ENCODE measurements at regions not wholly inside any gene's neighbourhood (a gene's known extent, or its start where the extent isn't known, plus 50 kb on each side); places are given as distances from the start of the nearest gene placed in this dataset.

GRCh38 chr1:98333406-98333805, 328.1 kb upstream of the SNX7 start:
- Histone ChIP-seq H3K36me3 (no peaks in the 10 kb centered on the region), H3K9me3 (no peaks in the 10 kb centered on the region), H3K4me3 (no peak overlapping the region), H3K27me3 (no peaks in the 10 kb centered on the region)
- no peak for DNase-seq

- Histone ChIP-seq H3K27me3 (no peaks in the 10 kb centered on the region), H3K36me3 (no peaks in the 10 kb centered on the region), H3K9me3 (no peaks in the 10 kb centered on the region), H3K4me3 (no peak overlapping the region)
- DNase-seq, result no peak
These were observed 329.7 kb upstream of the SNX7 start for GRCh38 chr1:98331718-98332311.

- Histone ChIP-seq H3K36me3 (no peaks in the 10 kb centered on the region), H3K27me3 (no peaks in the 10 kb centered on the region), H3K9me3 (no peaks in the 10 kb centered on the region), H3K4me3 (no peak overlapping the region)
- DNase-seq, result peak; percentile 41
These were observed 330.3 kb upstream of the SNX7 start for GRCh38 chr1:98331243-98331642.

GRCh38 chr1:98330224-98330623, 331.3 kb upstream of the SNX7 start:
- no peak for DNase-seq
- H3K4me3 ChIP-seq, result no peak overlapping the region
- H3K36me3 ChIP-seq, result no peaks in the 10 kb centered on the region
- no peaks in the 10 kb centered on the region for H3K27me3 ChIP-seq
- H3K9me3 ChIP-seq, result no peaks in the 10 kb centered on the region

GRCh38 chr1:98328855-98329254, 332.7 kb upstream of the SNX7 start:
- Histone ChIP-seq H3K27me3 (no peaks in the 10 kb centered on the region), H3K4me3 (no peak overlapping the region), H3K36me3 (no peaks in the 10 kb centered on the region), H3K9me3 (no peaks in the 10 kb centered on the region)
- no peak for DNase-seq

- H3K9me3 ChIP-seq, result no peaks in the 10 kb centered on the region
- H3K36me3 ChIP-seq, result no peaks in the 10 kb centered on the region
- no peak overlapping the region for H3K4me3 ChIP-seq
- no peaks in the 10 kb centered on the region for H3K27me3 ChIP-seq
- peak; percentile 52 for DNase-seq
These were observed 334.2 kb upstream of the SNX7 start for GRCh38 chr1:98327220-98327861.

GRCh38 chr1:98325646-98326440, 335.7 kb upstream of the SNX7 start:
- H3K9me3 ChIP-seq, result no peaks in the 10 kb centered on the region
- no peak overlapping the region for H3K4me3 ChIP-seq
- H3K36me3 ChIP-seq, result no peaks in the 10 kb centered on the region
- H3K27me3 ChIP-seq, result no peaks in the 10 kb centered on the region
- DNase-seq, result peak; percentile 95

GRCh38 chr1:98323906-98324358, 337.6 kb upstream of the SNX7 start:
- H3K27me3 ChIP-seq, result no peaks in the 10 kb centered on the region
- DNase-seq, result peak; percentile 85
- H3K9me3 ChIP-seq, result peaks cover 2% of the 10 kb centered on the region; the same call in 1 of the 2 replicates
- no peak overlapping the region for H3K4me3 ChIP-seq
- H3K36me3 ChIP-seq, result no peaks in the 10 kb centered on the region

GRCh38 chr1:98323388-98323787, 338.1 kb upstream of the SNX7 start:
- peak; percentile 71 for DNase-seq
- H3K27me3 ChIP-seq, result no peaks in the 10 kb centered on the region
- no peak overlapping the region for H3K4me3 ChIP-seq
- peaks cover 2% of the 10 kb centered on the region; the same call in 1 of the 2 replicates for H3K9me3 ChIP-seq
- no peaks in the 10 kb centered on the region for H3K36me3 ChIP-seq

- DNase-seq, result no peak
- no peak overlapping the region for H3K4me3 ChIP-seq
These were observed 338.6 kb upstream of the SNX7 start for GRCh38 chr1:98322966-98323365.

GRCh38 chr1:98322086-98322485, 339.4 kb upstream of the SNX7 start:
- DNase-seq, result peak; percentile 64
- Histone ChIP-seq H3K27me3 (no peaks in the 10 kb centered on the region), H3K9me3 (peaks cover 4% of the 10 kb centered on the region; the same call in 1 of the 2 replicates), H3K4me3 (no peak overlapping the region), H3K36me3 (no peaks in the 10 kb centered on the region)

More at GRCh38 chr1:98322966-98323365, 338.6 kb upstream of the SNX7 start:
- Histone ChIP-seq H3K27me3 (no peaks in the 10 kb centered on the region), H3K36me3 (no peaks in the 10 kb centered on the region), H3K9me3 (peaks cover 2% of the 10 kb centered on the region; the same call in 1 of the 2 replicates)

- Histone ChIP-seq H3K9me3 (peaks cover 4% of the 10 kb centered on the region; the same call in 1 of the 2 replicates), H3K27me3 (no peaks in the 10 kb centered on the region), H3K4me3 (no peak overlapping the region), H3K36me3 (no peaks in the 10 kb centered on the region)
- no peak for DNase-seq
These were observed 340.3 kb upstream of the SNX7 start for GRCh38 chr1:98321191-98321590.

- DNase-seq, result peak; percentile 51
- H3K9me3 ChIP-seq, result peaks cover 4% of the 10 kb centered on the region; the same call in 1 of the 2 replicates
- H3K36me3 ChIP-seq, result no peaks in the 10 kb centered on the region
- no peak overlapping the region for H3K4me3 ChIP-seq
- H3K27me3 ChIP-seq, result no peaks in the 10 kb centered on the region
These were observed 345.1 kb upstream of the SNX7 start for GRCh38 chr1:98316286-98316905.

- Histone ChIP-seq H3K9me3 (peaks cover 2% of the 10 kb centered on the region; the same call in 1 of the 2 replicates), H3K36me3 (no peaks in the 10 kb centered on the region), H3K4me3 (no peak overlapping the region), H3K27me3 (no peaks in the 10 kb centered on the region)
- DNase-seq, result peak; percentile 69
These were observed 346.2 kb upstream of the SNX7 start for GRCh38 chr1:98315309-98315708.

- no peak for DNase-seq
- H3K4me3 ChIP-seq, result no peak overlapping the region
- H3K27me3 ChIP-seq, result no peaks in the 10 kb centered on the region
- H3K36me3 ChIP-seq, result no peaks in the 10 kb centered on the region
- peaks cover 2% of the 10 kb centered on the region; the same call in 1 of the 2 replicates for H3K9me3 ChIP-seq
These were observed 346.9 kb upstream of the SNX7 start for GRCh38 chr1:98314601-98315000.

- no peaks in the 10 kb centered on the region for H3K36me3 ChIP-seq
- no peaks in the 10 kb centered on the region for H3K27me3 ChIP-seq
- H3K9me3 ChIP-seq, result no peaks in the 10 kb centered on the region
- H3K4me3 ChIP-seq, result no peak overlapping the region
- DNase-seq, result no peak
These were observed 354.9 kb upstream of the SNX7 start for GRCh38 chr1:98306517-98307089.

- Histone ChIP-seq H3K27me3 (no peaks in the 10 kb centered on the region), H3K9me3 (no peaks in the 10 kb centered on the region), H3K4me3 (no peak overlapping the region), H3K36me3 (no peaks in the 10 kb centered on the region)
- no peak for DNase-seq
These were observed 356.2 kb upstream of the SNX7 start for GRCh38 chr1:98305362-98305761.
